GM12878 (cell line): ENCODE measurements at regions not wholly inside any gene's neighbourhood (a gene's known extent, or its start where the extent isn't known, plus 50 kb on each side); places are given as distances from the start of the nearest gene placed in this dataset.
A peak's percentile ranks its signal among the peaks of the same experiment; 100 is the strongest.

Experiments used
- ATF7 ChIP-seq: fragments of 450-650 bp; IDR thresholded peaks from 2 replicates; pipeline ENCODE4 v1.6.1; 2016; ENCODE audit warnings: low read depth, mild to moderate bottlenecking
- CBX3 ChIP-seq: fragments of 200-600 bp; sonication (generic); IDR thresholded peaks from 2 replicates; pipeline ENCODE4 v1.6.1; 2016; ENCODE audit warnings: low read depth, borderline replicate concordance
- CHD1 ChIP-seq: IDR thresholded peaks from 2 replicates; pipeline ENCODE4 v1.6.1; 2012; ENCODE audit warnings: low read depth, low read length, improper control_type of control experiment
- DPF2 ChIP-seq: fragments of 450-650 bp; IDR thresholded peaks from 2 replicates; pipeline ENCODE4 v1.6.1; 2017; ENCODE audit warnings: mild to moderate bottlenecking
- HDAC6 ChIP-seq: fragments of 200-600 bp; sonication (generic); IDR thresholded peaks from one replicate; pipeline ENCODE4 v1.8.0; 2017; ENCODE audit warnings: antibody characterized with exemption; ENCODE audit not compliant: unreplicated experiment
- IKZF2 ChIP-seq, 2 experiments: fragments of 450-650 bp; IDR thresholded peaks; 2 replicates each; pipeline ENCODE4 v1.6.1; 2017; ENCODE audit warnings: mild to moderate bottlenecking in 2 of 2, moderate library complexity in 2 of 2
- JUNB ChIP-seq: IDR thresholded peaks from 2 replicates; pipeline ENCODE4 v1.6.1; 2016; ENCODE audit warnings: antibody characterized with exemption, mild to moderate bottlenecking
- NFIC ChIP-seq: IDR thresholded peaks from 2 replicates; pipeline ENCODE4 v1.6.1; 2012; ENCODE audit warnings: low read depth, mild to moderate bottlenecking, inconsistent platforms, low read length, moderate library complexity
- NFXL1 ChIP-seq: fragments of 450-650 bp; IDR thresholded peaks from 2 replicates; pipeline ENCODE4 v1.6.1; 2017; ENCODE audit warnings: antibody characterized with exemption, mild to moderate bottlenecking, borderline replicate concordance
- NR2F1 ChIP-seq: fragments of 450-650 bp; conservative IDR thresholded peaks from 2 replicates; pipeline ENCODE4 v1.6.1; 2017; ENCODE audit warnings: mild to moderate bottlenecking
- PAX5 ChIP-seq: IDR thresholded peaks from 2 replicates; pipeline ENCODE4 v1.6.1; 2011; ENCODE audit warnings: low read depth, low read length, borderline replicate concordance
- RBBP5 ChIP-seq: fragments of 200-600 bp; sonication (generic); conservative IDR thresholded peaks from 2 replicates; pipeline ENCODE4 v1.6.1; 2016
- RCOR1 ChIP-seq: conservative IDR thresholded peaks from 2 replicates; pipeline ENCODE4 v1.6.1; 2012; ENCODE audit warnings: low read depth, low read length, improper control_type of control experiment
- RUNX3 ChIP-seq: IDR thresholded peaks from 2 replicates; pipeline ENCODE4 v1.6.1; 2012; ENCODE audit warnings: low read length, inconsistent platforms
- SIN3A ChIP-seq: IDR thresholded peaks from 2 replicates; pipeline ENCODE4 v1.6.1; 2012; ENCODE audit warnings: low read depth, low read length, improper control_type of control experiment
- SIX5 ChIP-seq: IDR thresholded peaks from 2 replicates; pipeline ENCODE4 v1.6.1; 2011; ENCODE audit warnings: mild to moderate bottlenecking, low read depth, low read length, moderate library complexity; ENCODE audit not compliant: severe bottlenecking
- SMAD1 ChIP-seq: fragments of 450-650 bp; IDR thresholded peaks from 2 replicates; pipeline ENCODE4 v1.6.1; 2018; ENCODE audit warnings: mild to moderate bottlenecking, low read depth; ENCODE audit not compliant: partially characterized antibody
- SMAD5 ChIP-seq: IDR thresholded peaks from 2 replicates; pipeline ENCODE4 v1.6.1; 2016; ENCODE audit warnings: antibody characterized with exemption, low read depth
- SMARCA5 ChIP-seq: fragments of 450-650 bp; IDR thresholded peaks from 2 replicates; pipeline ENCODE4 v1.6.1; 2017; ENCODE audit warnings: mild to moderate bottlenecking
- SRF ChIP-seq, 2 experiments: IDR thresholded peaks; 2 replicates each; pipeline ENCODE4 v1.6.1; 2011; ENCODE audit warnings: low read depth in 2 of 2, low read length in 2 of 2, mild to moderate bottlenecking in 1 of 2, moderate library complexity in 1 of 2
- TAF1 ChIP-seq: IDR thresholded peaks from 2 replicates; pipeline ENCODE4 v1.6.1; 2011; ENCODE audit warnings: mild to moderate bottlenecking, low read depth, low read length, borderline replicate concordance
- TCF12 ChIP-seq: IDR thresholded peaks from 2 replicates; pipeline ENCODE4 v1.6.1; 2011; ENCODE audit warnings: low read depth, mild to moderate bottlenecking, low read length
- TF ChIP-seq, protein P1 (sequence below): fragments of 150-350 bp; IDR thresholded peaks from 2 replicates; pipeline ENCODE4 v1.6.1; 2016; ENCODE audit warnings: low read depth, low read length
- TF ChIP-seq, protein P2 (sequence below): IDR thresholded peaks from 2 replicates; pipeline ENCODE4 v1.6.1; 2012; ENCODE audit warnings: low read depth, low read length, improper control_type of control experiment
- TF ChIP-seq, protein P3 (sequence below): IDR thresholded peaks from 2 replicates; pipeline ENCODE4 v1.6.1; 2012; ENCODE audit warnings: mild to moderate bottlenecking, low read depth, low read length
- TF ChIP-seq, protein P4 (sequence below): fragments of 450-650 bp; IDR thresholded peaks from 2 replicates; pipeline ENCODE4 v1.6.1; 2016; ENCODE audit warnings: mild to moderate bottlenecking

DNA sequence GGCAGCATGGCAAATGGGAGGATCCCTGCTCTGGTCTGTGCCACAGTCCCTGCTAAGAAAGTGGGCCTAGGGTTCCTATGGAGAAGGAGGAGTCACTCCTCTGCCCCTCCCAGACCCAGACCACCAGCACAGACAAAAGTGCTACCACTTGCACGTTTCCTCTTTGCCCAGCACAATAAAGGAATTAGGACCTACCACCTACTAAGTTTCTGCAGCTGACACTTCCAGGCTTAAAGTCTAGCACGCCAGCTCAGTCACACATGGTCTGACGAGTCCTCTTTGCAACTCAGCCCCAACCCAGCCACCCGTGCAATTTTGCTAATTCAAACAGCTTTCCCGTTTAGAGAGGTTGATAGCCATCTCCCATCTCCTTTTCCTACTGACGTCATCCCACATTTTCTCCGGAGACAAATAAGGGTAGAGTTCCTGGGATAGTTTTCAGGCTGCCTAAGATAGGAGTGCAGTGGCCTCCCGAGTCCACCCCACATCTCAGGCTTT, 66.2 kb upstream of the PTGR2 start (continued):
- TF ChIP-seq PAX5 (0 out of 2 replicates have a peak, but pooled peaks have one; percentile 9), RBBP5 (no peak), SRF (IDR thresholded peaks at IDR 0.05; ENCODE audit: low read depth in 2 of 2, low read length in 2 of 2) (no peak), JUNB (no peak), RUNX3 (peak; percentile 38; the same call in 1 of the 2 replicates), IKZF2 (IDR thresholded peaks at IDR 0.05) (0 out of 4 replicates have a peak, but pooled peaks of 1 of the 2 experiments have one; percentile 20), SMAD1 (no peak), TCF12 (no peak), NR2F1 (no peak), RCOR1 (no peak), SIN3A (no peak), HDAC6 (no peak), NFXL1 (no peak), SMAD5 (no peak), CHD1 (0 out of 2 replicates have a peak, but pooled peaks have one; percentile 64), SIX5 (no peak), TAF1 (no peak), CBX3 (no peak), NFIC (no peak), DPF2 (no peak), ATF7 (peak; percentile 86), SMARCA5 (no peak)
- TF ChIP-seq, protein P1, sequence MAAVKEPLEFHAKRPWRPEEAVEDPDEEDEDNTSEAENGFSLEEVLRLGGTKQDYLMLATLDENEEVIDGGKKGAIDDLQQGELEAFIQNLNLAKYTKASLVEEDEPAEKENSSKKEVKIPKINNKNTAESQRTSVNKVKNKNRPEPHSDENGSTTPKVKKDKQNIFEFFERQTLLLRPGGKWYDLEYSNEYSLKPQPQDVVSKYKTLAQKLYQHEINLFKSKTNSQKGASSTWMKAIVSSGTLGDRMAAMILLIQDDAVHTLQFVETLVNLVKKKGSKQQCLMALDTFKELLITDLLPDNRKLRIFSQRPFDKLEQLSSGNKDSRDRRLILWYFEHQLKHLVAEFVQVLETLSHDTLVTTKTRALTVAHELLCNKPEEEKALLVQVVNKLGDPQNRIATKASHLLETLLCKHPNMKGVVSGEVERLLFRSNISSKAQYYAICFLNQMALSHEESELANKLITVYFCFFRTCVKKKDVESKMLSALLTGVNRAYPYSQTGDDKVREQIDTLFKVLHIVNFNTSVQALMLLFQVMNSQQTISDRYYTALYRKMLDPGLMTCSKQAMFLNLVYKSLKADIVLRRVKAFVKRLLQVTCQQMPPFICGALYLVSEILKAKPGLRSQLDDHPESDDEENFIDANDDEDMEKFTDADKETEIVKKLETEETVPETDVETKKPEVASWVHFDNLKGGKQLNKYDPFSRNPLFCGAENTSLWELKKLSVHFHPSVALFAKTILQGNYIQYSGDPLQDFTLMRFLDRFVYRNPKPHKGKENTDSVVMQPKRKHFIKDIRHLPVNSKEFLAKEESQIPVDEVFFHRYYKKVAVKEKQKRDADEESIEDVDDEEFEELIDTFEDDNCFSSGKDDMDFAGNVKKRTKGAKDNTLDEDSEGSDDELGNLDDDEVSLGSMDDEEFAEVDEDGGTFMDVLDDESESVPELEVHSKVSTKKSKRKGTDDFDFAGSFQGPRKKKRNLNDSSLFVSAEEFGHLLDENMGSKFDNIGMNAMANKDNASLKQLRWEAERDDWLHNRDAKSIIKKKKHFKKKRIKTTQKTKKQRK = no peak
- TF ChIP-seq, protein P2, sequence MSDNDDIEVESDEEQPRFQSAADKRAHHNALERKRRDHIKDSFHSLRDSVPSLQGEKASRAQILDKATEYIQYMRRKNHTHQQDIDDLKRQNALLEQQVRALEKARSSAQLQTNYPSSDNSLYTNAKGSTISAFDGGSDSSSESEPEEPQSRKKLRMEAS = peak; percentile 24; the same call in 1 of the 2 replicates
- TF ChIP-seq, protein P3, sequence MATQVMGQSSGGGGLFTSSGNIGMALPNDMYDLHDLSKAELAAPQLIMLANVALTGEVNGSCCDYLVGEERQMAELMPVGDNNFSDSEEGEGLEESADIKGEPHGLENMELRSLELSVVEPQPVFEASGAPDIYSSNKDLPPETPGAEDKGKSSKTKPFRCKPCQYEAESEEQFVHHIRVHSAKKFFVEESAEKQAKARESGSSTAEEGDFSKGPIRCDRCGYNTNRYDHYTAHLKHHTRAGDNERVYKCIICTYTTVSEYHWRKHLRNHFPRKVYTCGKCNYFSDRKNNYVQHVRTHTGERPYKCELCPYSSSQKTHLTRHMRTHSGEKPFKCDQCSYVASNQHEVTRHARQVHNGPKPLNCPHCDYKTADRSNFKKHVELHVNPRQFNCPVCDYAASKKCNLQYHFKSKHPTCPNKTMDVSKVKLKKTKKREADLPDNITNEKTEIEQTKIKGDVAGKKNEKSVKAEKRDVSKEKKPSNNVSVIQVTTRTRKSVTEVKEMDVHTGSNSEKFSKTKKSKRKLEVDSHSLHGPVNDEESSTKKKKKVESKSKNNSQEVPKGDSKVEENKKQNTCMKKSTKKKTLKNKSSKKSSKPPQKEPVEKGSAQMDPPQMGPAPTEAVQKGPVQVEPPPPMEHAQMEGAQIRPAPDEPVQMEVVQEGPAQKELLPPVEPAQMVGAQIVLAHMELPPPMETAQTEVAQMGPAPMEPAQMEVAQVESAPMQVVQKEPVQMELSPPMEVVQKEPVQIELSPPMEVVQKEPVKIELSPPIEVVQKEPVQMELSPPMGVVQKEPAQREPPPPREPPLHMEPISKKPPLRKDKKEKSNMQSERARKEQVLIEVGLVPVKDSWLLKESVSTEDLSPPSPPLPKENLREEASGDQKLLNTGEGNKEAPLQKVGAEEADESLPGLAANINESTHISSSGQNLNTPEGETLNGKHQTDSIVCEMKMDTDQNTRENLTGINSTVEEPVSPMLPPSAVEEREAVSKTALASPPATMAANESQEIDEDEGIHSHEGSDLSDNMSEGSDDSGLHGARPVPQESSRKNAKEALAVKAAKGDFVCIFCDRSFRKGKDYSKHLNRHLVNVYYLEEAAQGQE = no peak
- TF ChIP-seq, protein P4, sequence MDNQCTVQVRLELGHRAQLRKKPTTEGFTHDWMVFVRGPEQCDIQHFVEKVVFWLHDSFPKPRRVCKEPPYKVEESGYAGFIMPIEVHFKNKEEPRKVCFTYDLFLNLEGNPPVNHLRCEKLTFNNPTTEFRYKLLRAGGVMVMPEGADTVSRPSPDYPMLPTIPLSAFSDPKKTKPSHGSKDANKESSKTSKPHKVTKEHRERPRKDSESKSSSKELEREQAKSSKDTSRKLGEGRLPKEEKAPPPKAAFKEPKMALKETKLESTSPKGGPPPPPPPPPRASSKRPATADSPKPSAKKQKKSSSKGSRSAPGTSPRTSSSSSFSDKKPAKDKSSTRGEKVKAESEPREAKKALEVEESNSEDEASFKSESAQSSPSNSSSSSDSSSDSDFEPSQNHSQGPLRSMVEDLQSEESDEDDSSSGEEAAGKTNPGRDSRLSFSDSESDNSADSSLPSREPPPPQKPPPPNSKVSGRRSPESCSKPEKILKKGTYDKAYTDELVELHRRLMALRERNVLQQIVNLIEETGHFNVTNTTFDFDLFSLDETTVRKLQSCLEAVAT = no peak
